B cell (primary cell): ENCODE measurements at regions not wholly inside any gene's neighbourhood (a gene's known extent, or its start where the extent isn't known, plus 50 kb on each side); places are given as distances from the start of the nearest gene placed in this dataset.

Experiments
- EZH2 ChIP-seq: IDR thresholded peaks from 2 replicates; pipeline ENCODE4 v1.6.1; 2012; ENCODE audit warnings: borderline replicate concordance, low read depth, mild to moderate bottlenecking, moderate library complexity, low read length; ENCODE audit not compliant: insufficient read depth, poor library complexity, severe bottlenecking
- TF ChIP-seq, protein P1 (sequence below): fragments of 200-600 bp; IDR thresholded peaks from one replicate; pipeline ENCODE4 v1.8.0; 2022; ENCODE audit warnings: antibody characterized with exemption, mild to moderate bottlenecking

DNA sequence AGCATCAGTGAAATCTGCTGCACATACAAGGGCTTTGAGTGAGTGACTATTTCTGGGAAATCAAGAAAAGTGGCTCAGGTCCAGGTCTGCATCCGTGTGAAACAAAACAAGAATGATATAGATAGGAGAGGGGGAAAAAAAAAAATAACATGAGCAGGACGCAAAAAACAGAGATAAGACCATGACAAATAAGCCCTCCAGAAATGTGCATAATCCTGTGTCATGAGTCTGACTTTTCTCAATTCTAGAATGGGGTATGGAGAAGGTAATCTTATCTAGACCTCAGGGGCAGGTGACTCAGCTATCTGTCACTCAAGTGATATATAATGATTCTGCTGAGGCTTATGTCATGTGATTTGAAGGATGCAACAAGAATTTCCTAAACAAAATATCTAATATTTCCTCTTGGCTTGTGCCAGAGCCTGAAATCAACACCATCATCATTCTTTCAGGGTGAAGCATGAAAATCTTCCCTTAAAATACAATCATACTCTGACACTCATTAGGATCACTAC is 250.0 kb downstream of the PHLDA1 start:
- TF ChIP-seq EZH2: no peak
- TF ChIP-seq, protein P1, sequence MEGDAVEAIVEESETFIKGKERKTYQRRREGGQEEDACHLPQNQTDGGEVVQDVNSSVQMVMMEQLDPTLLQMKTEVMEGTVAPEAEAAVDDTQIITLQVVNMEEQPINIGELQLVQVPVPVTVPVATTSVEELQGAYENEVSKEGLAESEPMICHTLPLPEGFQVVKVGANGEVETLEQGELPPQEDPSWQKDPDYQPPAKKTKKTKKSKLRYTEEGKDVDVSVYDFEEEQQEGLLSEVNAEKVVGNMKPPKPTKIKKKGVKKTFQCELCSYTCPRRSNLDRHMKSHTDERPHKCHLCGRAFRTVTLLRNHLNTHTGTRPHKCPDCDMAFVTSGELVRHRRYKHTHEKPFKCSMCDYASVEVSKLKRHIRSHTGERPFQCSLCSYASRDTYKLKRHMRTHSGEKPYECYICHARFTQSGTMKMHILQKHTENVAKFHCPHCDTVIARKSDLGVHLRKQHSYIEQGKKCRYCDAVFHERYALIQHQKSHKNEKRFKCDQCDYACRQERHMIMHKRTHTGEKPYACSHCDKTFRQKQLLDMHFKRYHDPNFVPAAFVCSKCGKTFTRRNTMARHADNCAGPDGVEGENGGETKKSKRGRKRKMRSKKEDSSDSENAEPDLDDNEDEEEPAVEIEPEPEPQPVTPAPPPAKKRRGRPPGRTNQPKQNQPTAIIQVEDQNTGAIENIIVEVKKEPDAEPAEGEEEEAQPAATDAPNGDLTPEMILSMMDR: no peak
